ENCODE measurements at regions not wholly inside any gene's neighbourhood (a gene's known extent, or its start where the extent isn't known, plus 50 kb on each side); places are given as distances from the start of the nearest gene placed in this dataset.

DNA sequence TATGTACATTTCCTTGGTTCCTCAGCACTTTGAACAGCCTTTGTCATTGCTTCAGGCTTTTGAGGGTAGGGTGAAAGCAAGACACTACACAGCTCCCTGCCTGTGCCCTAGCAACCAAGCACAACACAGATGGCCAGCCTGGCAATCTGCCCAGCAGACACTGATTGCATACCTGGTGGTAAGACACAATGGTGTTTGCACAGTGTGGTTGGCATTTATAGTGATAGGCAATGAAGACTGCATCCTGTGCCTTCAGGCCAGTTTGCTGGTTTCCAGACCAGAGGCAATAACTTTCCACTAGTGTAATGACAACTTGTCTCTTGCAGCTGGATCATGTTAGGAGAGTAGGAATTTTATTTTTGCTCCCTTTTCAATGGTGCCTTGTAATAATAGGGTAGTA, 144.5 kb upstream of the TNC start:
- TF ChIP-seq, protein P1, sequence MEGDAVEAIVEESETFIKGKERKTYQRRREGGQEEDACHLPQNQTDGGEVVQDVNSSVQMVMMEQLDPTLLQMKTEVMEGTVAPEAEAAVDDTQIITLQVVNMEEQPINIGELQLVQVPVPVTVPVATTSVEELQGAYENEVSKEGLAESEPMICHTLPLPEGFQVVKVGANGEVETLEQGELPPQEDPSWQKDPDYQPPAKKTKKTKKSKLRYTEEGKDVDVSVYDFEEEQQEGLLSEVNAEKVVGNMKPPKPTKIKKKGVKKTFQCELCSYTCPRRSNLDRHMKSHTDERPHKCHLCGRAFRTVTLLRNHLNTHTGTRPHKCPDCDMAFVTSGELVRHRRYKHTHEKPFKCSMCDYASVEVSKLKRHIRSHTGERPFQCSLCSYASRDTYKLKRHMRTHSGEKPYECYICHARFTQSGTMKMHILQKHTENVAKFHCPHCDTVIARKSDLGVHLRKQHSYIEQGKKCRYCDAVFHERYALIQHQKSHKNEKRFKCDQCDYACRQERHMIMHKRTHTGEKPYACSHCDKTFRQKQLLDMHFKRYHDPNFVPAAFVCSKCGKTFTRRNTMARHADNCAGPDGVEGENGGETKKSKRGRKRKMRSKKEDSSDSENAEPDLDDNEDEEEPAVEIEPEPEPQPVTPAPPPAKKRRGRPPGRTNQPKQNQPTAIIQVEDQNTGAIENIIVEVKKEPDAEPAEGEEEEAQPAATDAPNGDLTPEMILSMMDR (IDR thresholded peaks at IDR 0.05; ENCODE audit: insufficient read depth, low read length, poor library complexity, severe bottlenecking), result no peak
- no peak for TF ChIP-seq EZH2phosphoT487 (conservative IDR thresholded peaks at IDR 0.05; ENCODE audit: low read length)
